ENCODE measurements at regions not wholly inside any gene's neighbourhood (a gene's known extent, or its start where the extent isn't known, plus 50 kb on each side); places are given as distances from the start of the nearest gene placed in this dataset.

GRCh38 chr19:28023064-28023463 is 1189.9 kb downstream of the UQCRFS1 start:
- DNase-seq = no peak

DNA sequence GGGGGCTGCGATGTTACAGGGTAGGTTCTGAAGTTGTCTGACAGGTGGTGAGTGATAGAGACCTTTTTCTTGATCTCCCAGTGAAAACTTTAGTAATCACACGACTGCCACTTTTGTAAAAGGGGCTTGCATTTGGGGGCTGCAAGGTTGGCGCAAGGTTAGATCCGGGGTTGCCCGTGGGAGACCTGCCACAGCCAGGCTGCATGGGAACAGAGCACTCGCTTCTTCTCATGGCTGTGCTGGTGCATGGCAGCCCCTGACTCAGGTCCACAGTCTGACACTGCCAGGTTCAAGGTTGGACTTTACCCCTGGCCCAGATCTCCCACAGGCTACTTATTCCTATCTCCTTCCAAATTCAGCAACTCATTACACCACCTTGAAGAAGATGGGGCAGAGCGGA is 1190.4 kb downstream of the UQCRFS1 start:
- no peak for DNase-seq

DNA sequence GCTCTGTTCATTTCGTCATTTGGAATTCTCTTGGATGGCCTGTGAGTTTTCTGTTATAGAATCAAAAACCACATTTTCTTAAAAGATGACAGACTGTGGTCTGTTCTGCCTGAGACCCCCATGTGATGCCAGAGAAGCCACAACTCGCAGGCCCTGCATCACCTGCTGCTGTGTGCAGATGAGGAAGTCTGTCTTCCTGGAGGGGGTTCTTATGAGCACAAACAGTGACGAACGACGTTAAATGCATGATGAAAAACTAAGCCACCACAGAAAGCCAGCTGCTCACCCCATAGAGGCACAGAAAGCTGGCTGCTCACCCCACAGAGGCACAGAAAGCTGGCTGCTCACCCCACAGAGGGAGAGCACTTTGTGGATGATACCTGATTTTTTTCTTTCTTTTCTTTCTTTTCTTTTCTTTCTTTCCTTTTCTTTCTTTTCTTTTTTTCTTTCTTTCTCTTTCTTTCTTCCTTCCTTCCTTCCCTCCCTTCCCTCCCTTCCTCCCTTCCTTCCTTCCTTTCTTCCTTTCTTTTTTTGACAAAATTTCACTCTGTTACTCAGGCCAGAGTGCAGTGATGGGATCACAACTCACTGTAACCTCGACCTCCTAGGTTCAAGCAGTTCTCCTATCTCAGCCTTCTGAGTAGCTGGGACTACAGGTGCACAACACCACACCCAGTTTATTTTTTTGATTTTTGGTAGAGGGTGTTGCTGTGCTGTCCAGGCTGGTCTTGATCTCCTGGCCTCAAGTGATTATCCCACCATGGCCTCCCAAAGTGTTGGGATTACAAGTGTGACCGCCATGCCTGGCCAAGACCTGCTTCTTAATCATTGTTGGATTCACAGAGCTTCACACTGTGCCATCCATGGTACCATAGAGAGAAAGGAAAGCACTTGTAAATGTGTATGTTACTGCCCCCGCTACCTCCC is 1191.4 kb downstream of the UQCRFS1 start:
- DNase-seq = no peak

- peak; percentile 16 for DNase-seq
Observed at GRCh38 chr19:28020619-28021258, 1192.2 kb downstream of the UQCRFS1 start.

DNA sequence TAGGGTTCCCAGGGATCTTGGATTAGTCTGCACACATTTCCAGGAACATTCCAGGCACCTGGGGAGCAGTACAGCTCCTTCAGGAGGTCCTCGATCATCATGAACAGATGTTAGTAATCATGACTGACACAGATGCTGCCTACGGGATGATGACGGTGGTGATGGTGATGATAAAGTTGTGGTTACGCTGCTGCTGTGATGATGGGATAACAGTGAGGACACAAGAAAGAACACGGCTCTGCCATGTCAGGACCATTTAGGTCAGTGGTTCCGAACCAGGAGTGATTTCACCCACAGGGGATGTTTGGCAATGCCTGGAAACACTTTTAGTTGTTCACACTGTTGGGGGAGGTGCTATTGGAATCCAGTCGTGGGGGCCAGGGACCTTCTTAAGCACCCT is 1193.0 kb downstream of the UQCRFS1 start:
- no peak for DNase-seq

DNA sequence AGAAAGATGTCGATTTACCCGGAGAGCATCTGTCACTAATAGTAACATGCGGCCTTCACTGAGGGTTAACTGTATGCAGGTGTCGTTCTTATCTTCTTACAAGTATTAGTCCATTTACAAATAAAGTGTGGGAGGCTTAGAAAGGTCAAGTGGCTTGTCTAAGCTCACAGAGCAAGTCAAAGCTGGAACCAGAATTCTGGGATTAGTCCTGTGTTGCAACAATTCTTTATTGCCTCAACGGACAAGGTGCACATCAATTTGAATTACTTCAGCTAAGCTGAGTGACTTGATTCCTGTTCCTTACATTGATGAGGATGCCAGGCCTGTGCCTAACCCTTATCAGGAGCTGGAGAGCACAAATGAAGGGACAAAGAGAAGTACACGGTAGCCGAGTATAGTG is 1193.6 kb downstream of the UQCRFS1 start:
- no peak for DNase-seq

DNA sequence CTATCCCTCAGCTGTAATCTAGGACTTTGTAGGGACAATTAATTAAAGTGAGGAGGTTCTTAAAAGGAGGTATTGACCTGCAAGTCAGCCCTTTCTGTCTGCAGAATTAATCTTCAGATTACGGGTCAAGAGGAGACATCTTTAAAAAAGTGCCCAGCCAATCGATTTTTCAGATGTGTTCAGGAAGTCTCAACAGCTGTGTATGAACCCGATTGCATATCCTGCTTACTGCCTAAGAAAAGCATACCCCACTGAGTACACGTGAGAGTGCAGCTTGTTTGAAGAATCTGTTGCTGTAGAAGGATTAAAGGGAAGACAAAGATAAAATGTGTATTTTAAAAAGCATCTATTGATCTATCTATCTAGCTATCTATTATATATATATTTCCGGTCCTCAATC is 1194.5 kb downstream of the UQCRFS1 start:
- no peak for DNase-seq

DNA sequence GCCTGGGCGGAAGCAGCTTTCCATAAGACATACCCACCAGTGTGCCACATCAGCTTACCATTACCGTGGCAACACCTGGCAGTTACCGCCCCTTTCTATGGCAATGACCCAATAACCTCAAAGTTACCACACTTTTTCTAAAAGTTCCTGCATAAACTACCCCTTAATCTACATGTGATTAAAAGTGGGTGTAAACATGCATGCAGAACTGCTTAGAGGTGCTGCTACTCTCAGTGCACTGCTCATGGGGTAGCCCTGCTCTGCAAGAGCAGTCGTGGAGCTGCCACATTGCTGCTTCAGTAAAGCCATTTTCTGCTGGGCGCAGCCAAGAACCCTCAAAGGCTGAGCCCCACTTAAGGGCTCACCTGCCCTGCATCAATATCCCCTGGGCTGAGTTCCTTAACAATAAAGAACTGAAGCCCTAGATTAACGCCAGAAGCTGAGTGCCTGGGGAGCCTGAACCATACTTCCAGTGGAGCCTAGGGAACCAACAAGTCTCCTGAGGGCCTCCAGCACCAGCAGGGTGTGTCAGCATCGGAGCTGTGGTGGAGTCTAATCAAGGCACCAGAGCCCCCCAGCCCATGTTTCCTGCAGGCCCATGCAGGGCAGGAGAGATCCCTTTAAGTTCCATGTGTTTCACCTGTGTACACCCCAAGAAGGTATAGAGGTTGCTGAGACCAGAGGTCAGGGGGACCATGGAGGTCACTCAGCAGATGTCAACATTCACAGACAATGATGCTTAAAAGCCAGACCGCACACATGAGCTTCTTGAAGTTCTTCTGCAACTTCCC is 1198.1 kb downstream of the UQCRFS1 start:
- no peak for DNase-seq

- no peak for DNase-seq
Observed at GRCh38 chr19:28012361-28012760, 1200.6 kb downstream of the UQCRFS1 start.

- no peak for DNase-seq
Observed at GRCh38 chr19:28010656-28011055, 1202.3 kb downstream of the UQCRFS1 start.

DNA sequence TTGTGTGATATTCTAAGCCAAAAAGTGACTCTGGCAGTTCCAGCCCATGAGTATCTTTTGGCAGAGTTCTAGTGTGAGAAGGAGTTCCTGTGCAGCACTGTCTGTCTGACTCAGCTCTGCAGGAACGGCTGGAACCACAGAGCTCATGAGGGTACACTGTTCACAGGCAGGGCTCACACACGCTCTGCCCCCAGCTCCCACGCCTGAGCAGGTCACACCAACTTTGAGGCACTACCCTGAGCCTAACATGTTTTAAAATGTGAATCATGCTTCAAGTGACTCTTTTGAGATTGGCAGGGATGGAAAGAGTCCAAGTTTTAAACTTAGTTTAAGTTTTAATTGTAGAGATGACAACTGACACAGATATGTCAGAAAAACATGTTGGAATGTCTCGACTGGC is 1203.3 kb downstream of the UQCRFS1 start:
- DNase-seq = no peak

- DNase-seq = no peak
Observed at GRCh38 chr19:28008695-28009094, 1204.3 kb downstream of the UQCRFS1 start.

- no peak for DNase-seq
Observed at GRCh38 chr19:28003543-28003942, 1209.4 kb downstream of the UQCRFS1 start.

- no peak for DNase-seq
Observed at GRCh38 chr19:27997069-27997468, 1215.9 kb downstream of the UQCRFS1 start.

DNA sequence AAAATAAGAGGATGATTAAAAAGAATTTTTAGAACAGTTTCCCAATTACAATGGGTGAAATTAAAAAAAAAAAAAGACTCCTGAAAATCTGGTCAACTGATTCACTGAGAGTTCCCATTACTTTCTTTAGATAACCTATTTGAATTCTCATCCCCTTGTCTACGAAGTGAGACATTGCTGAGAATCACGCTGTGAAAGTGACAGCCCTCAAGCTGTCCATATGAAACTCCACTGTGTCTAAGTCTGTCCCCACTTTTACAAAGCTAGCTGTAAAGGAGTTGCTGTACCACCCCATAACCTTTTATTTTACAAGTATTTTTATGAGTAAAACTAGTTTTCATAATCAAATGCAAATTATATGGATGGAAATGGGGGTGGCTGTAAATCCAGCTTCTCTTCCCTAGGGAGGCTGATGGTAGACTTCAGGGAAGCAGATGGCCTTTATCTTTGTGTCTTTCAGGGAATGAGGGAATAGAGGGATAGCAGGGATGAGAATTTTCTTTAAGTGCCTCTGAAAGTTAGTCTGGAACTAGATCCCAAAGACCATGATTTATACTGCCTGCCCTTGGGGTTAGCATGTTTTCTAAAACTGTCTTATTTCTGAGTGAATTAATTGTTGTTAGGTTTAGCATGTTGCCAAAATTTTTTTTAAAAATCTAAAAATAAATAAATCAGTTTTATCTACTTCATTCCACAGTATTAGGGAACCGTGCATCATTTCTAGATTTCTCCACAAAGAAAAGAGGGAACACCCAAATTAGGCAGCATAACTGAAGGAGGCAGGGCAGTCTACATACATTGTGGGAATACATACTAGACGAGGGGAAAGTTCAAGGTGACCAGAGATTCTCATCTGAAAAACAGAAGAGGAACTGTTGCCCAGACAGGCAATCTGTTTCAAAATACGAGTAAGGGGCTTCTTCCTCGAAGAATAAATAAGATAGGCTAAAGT is 1219.1 kb downstream of the UQCRFS1 start:
- no peak for DNase-seq

- peak; percentile 13 for DNase-seq
Observed at GRCh38 chr19:27986299-27986698, 1226.7 kb downstream of the UQCRFS1 start.

DNA sequence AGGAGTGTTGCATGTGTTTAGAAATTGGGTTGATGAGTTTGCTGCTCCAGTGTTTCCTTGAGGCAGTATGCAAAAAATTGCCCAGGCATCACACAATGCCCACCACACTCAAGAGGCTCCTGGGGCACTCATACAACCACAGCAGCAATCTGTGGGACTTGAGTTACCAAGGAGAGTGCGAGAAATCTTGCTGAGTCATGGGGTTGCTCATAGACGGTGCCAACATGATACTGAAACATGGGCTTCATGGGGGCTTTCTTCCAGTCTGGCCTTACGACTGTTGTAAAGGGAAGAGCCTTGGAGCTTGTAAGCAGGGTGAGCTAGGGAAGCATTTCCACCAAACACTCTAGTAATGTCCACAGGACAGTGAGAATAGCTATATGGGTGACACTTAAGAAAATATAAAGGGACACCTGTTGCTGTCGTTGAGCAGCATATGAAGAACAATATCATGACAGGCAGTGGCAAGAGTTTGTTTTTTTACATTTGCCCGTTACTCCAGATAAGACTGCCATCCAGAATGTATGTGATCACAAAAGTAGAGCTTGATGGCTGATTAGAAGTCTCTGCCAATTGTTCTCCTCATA is 1237.4 kb downstream of the UQCRFS1 start:
- no peak for DNase-seq

DNA sequence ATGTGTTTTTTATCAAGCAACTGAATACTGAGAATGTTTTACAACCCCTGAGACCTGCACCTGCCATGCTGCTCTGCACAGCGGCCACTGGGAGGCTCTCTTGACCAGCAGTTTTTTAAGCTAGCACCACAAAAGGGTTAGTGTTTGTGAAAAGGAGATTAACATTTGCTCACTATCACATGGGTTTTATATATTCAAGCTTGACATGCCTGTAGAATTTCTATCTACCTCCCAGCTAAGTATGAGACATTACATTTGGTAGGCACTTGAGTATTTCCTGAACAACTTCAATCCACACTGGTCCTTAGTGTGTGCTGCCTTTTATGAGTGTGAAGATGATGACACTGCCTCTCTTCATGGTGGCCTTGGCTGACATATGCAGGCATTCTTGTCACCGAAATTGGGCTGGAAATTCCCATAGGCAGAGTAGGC is 1238.9 kb downstream of the UQCRFS1 start:
- peak; percentile 55 for DNase-seq

DNA sequence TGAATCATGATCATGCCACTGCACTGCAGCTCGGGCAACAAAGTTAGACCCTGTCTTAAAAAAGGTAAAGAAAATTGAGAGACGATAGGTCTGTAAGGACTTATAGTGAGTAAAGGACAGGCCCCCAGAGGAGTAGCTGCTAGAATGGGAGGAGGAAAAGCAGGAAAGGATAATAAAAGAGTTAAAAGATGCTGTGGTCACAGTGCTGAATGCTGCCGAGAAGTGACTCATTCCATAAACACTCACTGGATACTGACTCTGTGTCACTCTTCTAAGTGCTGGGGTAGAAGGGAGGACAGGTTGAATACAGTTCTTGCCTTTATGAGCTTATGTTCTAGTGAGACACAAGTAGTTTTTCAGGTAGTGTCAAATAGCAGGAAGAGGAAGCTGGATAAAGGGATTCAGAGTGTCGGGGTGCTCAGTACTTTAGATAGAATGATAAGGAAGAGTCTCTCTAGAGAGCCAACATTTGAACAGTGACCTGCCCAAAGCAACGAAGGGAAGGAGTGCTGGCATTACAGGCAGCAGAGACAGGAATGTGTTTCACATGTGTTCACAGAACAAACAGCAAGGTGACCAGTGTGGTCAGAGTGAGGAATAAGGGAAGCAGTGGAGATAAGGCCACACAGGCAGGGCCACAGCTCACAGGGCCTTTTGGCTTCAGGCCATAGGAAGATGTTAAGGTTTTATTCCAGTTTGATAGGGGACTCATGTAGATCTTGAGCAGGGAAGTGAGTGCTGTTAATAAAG is 1240.5 kb downstream of the UQCRFS1 start:
- no peak for DNase-seq

GRCh38 chr19:27971869-27972268 is 1241.1 kb downstream of the UQCRFS1 start:
- DNase-seq = no peak

DNA sequence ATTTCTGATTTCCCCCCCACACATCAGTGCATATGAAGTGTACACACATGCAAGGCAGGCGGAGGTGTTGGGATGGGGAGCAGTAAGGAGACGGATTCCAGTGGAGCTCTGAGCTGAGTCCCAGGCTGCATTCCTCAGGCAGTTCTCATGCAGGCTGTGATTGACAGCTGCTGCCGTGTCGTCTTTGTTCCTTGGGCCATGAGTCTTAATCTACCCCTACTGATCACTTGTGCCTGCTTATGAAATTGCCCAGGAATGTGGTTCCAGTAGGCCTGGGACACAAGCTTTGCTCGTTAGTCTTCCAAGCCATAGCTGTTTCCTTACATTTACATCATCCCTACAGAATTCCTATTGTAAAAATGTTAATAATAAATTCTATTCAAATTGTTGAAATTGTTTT is 1241.9 kb downstream of the UQCRFS1 start:
- no peak for DNase-seq

Measured in NCI-H1105 treated with DMSO at 0.1 percent for 48 hours (cell line).